ENCODE measurements at regions not wholly inside any gene's neighbourhood (a gene's known extent, or its start where the extent isn't known, plus 50 kb on each side); places are given as distances from the start of the nearest gene placed in this dataset.

GRCh38 chr9:90268613-90269012 lies 374.0 kb downstream of the DIRAS2 start:
- H3K36me3 ChIP-seq (ENCODE audit: insufficient read depth, insufficient read length, low read length): no peaks in the 10 kb centered on the region
- no peaks in the 10 kb centered on the region for H3K4me1 ChIP-seq (ENCODE audit: insufficient read depth, insufficient read length)
- no peak overlapping the region for H3K9ac ChIP-seq (ENCODE audit: insufficient read length, low read depth)
- TF ChIP-seq YY1 (IDR thresholded peaks at IDR 0.05; ENCODE audit: insufficient read depth, insufficient read length) (no peak), SUZ12 (IDR thresholded peaks at IDR 0.05; ENCODE audit: extremely low read depth, insufficient read depth, insufficient read length) (no peak), ZNF274 (IDR thresholded peaks at IDR 0.05; ENCODE audit: low read depth, low read length) (no peak)
- H3K4me3 ChIP-seq (ENCODE audit: insufficient read length, low read depth): no peak overlapping the region
- no peaks in the 10 kb centered on the region for H3K27me3 ChIP-seq (ENCODE audit: insufficient read depth, insufficient read length)
- no peak for DNase-seq (ENCODE audit: low read depth, low spot score)
- no peaks in the 10 kb centered on the region for H3K9me3 ChIP-seq (ENCODE audit: insufficient read depth, low read length)

- Histone ChIP-seq H3K9me3 (ENCODE audit: insufficient read depth, low read length) (no peaks in the 10 kb centered on the region), H3K4me3 (ENCODE audit: insufficient read length, low read depth) (no peak overlapping the region), H3K27me3 (ENCODE audit: insufficient read depth, insufficient read length) (no peaks in the 10 kb centered on the region), H3K9ac (ENCODE audit: insufficient read length, low read depth) (no peak overlapping the region), H3K36me3 (ENCODE audit: insufficient read depth, insufficient read length, low read length) (no peaks in the 10 kb centered on the region), H3K4me1 (ENCODE audit: insufficient read depth, insufficient read length) (no peaks in the 10 kb centered on the region)
- no peak for DNase-seq (ENCODE audit: low read depth, low spot score)
- TF ChIP-seq ZNF274 (IDR thresholded peaks at IDR 0.05; ENCODE audit: low read depth, low read length): no peak
- TF ChIP-seq YY1 (IDR thresholded peaks at IDR 0.05; ENCODE audit: insufficient read depth, insufficient read length): no peak
- TF ChIP-seq SUZ12 (IDR thresholded peaks at IDR 0.05; ENCODE audit: extremely low read depth, insufficient read depth, insufficient read length): no peak
These were observed 370.9 kb downstream of the DIRAS2 start for GRCh38 chr9:90271707-90272106.

GRCh38 chr9:90274725-90275124 lies 367.9 kb downstream of the DIRAS2 start:
- Histone ChIP-seq H3K4me3 (ENCODE audit: insufficient read length, low read depth) (no peak overlapping the region), H3K4me1 (ENCODE audit: insufficient read depth, insufficient read length) (no peaks in the 10 kb centered on the region), H3K27me3 (ENCODE audit: insufficient read depth, insufficient read length) (no peaks in the 10 kb centered on the region), H3K9ac (ENCODE audit: insufficient read length, low read depth) (no peak overlapping the region), H3K9me3 (ENCODE audit: insufficient read depth, low read length) (no peaks in the 10 kb centered on the region), H3K36me3 (ENCODE audit: insufficient read depth, insufficient read length, low read length) (no peaks in the 10 kb centered on the region)
- no peak for DNase-seq (ENCODE audit: low read depth, low spot score)
- TF ChIP-seq SUZ12 (IDR thresholded peaks at IDR 0.05; ENCODE audit: extremely low read depth, insufficient read depth, insufficient read length): no peak
- no peak for TF ChIP-seq ZNF274 (IDR thresholded peaks at IDR 0.05; ENCODE audit: low read depth, low read length)
- TF ChIP-seq YY1 (IDR thresholded peaks at IDR 0.05; ENCODE audit: insufficient read depth, insufficient read length): no peak

GRCh38 chr9:90285946-90286345 lies 356.7 kb downstream of the DIRAS2 start:
- no peak for DNase-seq (ENCODE audit: low read depth, low spot score)

GRCh38 chr9:90287567-90288274 lies 354.9 kb downstream of the DIRAS2 start:
- H3K9me3 ChIP-seq (ENCODE audit: insufficient read depth, low read length): 0 out of 2 replicates have a peak, but pooled peaks cover 8% of the 10 kb centered on the region
- no peak overlapping the region for H3K4me3 ChIP-seq (ENCODE audit: insufficient read length, low read depth)
- H3K9ac ChIP-seq (ENCODE audit: insufficient read length, low read depth): no peak overlapping the region
- no peaks in the 10 kb centered on the region for H3K36me3 ChIP-seq (ENCODE audit: insufficient read depth, insufficient read length, low read length)
- no peaks in the 10 kb centered on the region for H3K27me3 ChIP-seq (ENCODE audit: insufficient read depth, insufficient read length)
- no peaks in the 10 kb centered on the region for H3K4me1 ChIP-seq (ENCODE audit: insufficient read depth, insufficient read length)
- TF ChIP-seq ZNF274 (IDR thresholded peaks at IDR 0.05; ENCODE audit: low read depth, low read length) (no peak), YY1 (IDR thresholded peaks at IDR 0.05; ENCODE audit: insufficient read depth, insufficient read length) (no peak)
- DNase-seq (ENCODE audit: low read depth, low spot score): no peak

More at GRCh38 chr9:90285946-90286345, 356.7 kb downstream of the DIRAS2 start:
- Histone ChIP-seq H3K27me3 (ENCODE audit: insufficient read depth, insufficient read length) (no peaks in the 10 kb centered on the region), H3K9ac (ENCODE audit: insufficient read length, low read depth) (no peak overlapping the region), H3K9me3 (ENCODE audit: insufficient read depth, low read length) (0 out of 2 replicates have a peak, but pooled peaks cover 8% of the 10 kb centered on the region), H3K4me3 (ENCODE audit: insufficient read length, low read depth) (no peak overlapping the region), H3K36me3 (ENCODE audit: insufficient read depth, insufficient read length, low read length) (no peaks in the 10 kb centered on the region), H3K4me1 (ENCODE audit: insufficient read depth, insufficient read length) (no peaks in the 10 kb centered on the region)
- TF ChIP-seq ZNF274 (IDR thresholded peaks at IDR 0.05; ENCODE audit: low read depth, low read length) (no peak), SUZ12 (IDR thresholded peaks at IDR 0.05; ENCODE audit: extremely low read depth, insufficient read depth, insufficient read length) (no peak), YY1 (IDR thresholded peaks at IDR 0.05; ENCODE audit: insufficient read depth, insufficient read length) (no peak)

- no peaks in the 10 kb centered on the region for H3K4me1 ChIP-seq (ENCODE audit: insufficient read depth, insufficient read length)
- TF ChIP-seq YY1 (IDR thresholded peaks at IDR 0.05; ENCODE audit: insufficient read depth, insufficient read length): no peak
- H3K4me3 ChIP-seq (ENCODE audit: insufficient read length, low read depth): no peak overlapping the region
- DNase-seq (ENCODE audit: low read depth, low spot score): no peak
- no peaks in the 10 kb centered on the region for H3K36me3 ChIP-seq (ENCODE audit: insufficient read depth, insufficient read length, low read length)
- no peaks in the 10 kb centered on the region for H3K27me3 ChIP-seq (ENCODE audit: insufficient read depth, insufficient read length)
- no peak overlapping the region for H3K9ac ChIP-seq (ENCODE audit: insufficient read length, low read depth)
- 0 out of 2 replicates have a peak, but pooled peaks cover 8% of the 10 kb centered on the region for H3K9me3 ChIP-seq (ENCODE audit: insufficient read depth, low read length)
These were observed 354.4 kb downstream of the DIRAS2 start for GRCh38 chr9:90288275-90288639.

- H3K27me3 ChIP-seq (ENCODE audit: insufficient read depth, insufficient read length): no peaks in the 10 kb centered on the region
- TF ChIP-seq YY1 (IDR thresholded peaks at IDR 0.05; ENCODE audit: insufficient read depth, insufficient read length) (no peak), ZNF274 (IDR thresholded peaks at IDR 0.05; ENCODE audit: low read depth, low read length) (no peak), SUZ12 (IDR thresholded peaks at IDR 0.05; ENCODE audit: extremely low read depth, insufficient read depth, insufficient read length) (no peak)
- no peaks in the 10 kb centered on the region for H3K36me3 ChIP-seq (ENCODE audit: insufficient read depth, insufficient read length, low read length)
- DNase-seq (ENCODE audit: low read depth, low spot score): no peak
- H3K4me1 ChIP-seq (ENCODE audit: insufficient read depth, insufficient read length): no peaks in the 10 kb centered on the region
- H3K4me3 ChIP-seq (ENCODE audit: insufficient read length, low read depth): no peak overlapping the region
- 0 out of 2 replicates have a peak, but pooled peaks cover 8% of the 10 kb centered on the region for H3K9me3 ChIP-seq (ENCODE audit: insufficient read depth, low read length)
- no peak overlapping the region for H3K9ac ChIP-seq (ENCODE audit: insufficient read length, low read depth)
These were observed 351.7 kb downstream of the DIRAS2 start for GRCh38 chr9:90290716-90291485.
